Mammary epithelial cell (primary cell): ENCODE measurements at regions not wholly inside any gene's neighbourhood (a gene's known extent, or its start where the extent isn't known, plus 50 kb on each side); places are given as distances from the start of the nearest gene placed in this dataset.

Source experiments
- CTCF ChIP-seq, 2 donors: IDR thresholded peaks in 1 of 2; conservative IDR thresholded peaks in 1 of 2; 2 replicates each; pipeline ENCODE4 v1.5.1; 2011 to 2012; ENCODE audit warnings: inconsistent platforms in 2 of 2, low read length in 2 of 2, mild to moderate bottlenecking in 2 of 2, control low read depth in 1 of 2, low read depth in 1 of 2; ENCODE audit not compliant: insufficient read depth in 1 of 2; ENCODE audit errors: extremely low read depth in 1 of 2
- EZH2 ChIP-seq: IDR thresholded peaks from 2 replicates; pipeline ENCODE4 v1.6.1; 2012; ENCODE audit warnings: low read length, inconsistent platforms, borderline replicate concordance

GRCh38 chr5:173669483-173669882, 53.0 kb upstream of the BOD1 start:
- TF ChIP-seq CTCF (conservative IDR thresholded peaks at IDR 0.05 in 1 of 2, IDR thresholded peaks at IDR 0.05 in 1 of 2; ENCODE audit: extremely low read depth in 1 of 2, insufficient read depth in 1 of 2, low read depth in 1 of 2, low read length in 2 of 2) (no peak), EZH2 (no peak)
